Anterior cingulate cortex (tissue), 58 donors: ENCODE measurements at regions not wholly inside any gene's neighbourhood (a gene's known extent, or its start where the extent isn't known, plus 50 kb on each side); places are given as distances from the start of the nearest gene placed in this dataset.

Experiments used
- DNase-seq, 58 donors: peaks; one replicate each; lab custom pipeline; 2025; lab: John Stamatoyannopoulos, UW

GRCh38 chr18:34631093-34631966, 78.8 kb upstream of the DTNA start:
- DNase-seq: no peak

GRCh38 chr18:34632321-34632720, 77.8 kb upstream of the DTNA start:
- no peak for DNase-seq

- DNase-seq: no peak
These were observed 76.7 kb upstream of the DTNA start for GRCh38 chr18:34633368-34633767.

GRCh38 chr18:34637094-34637801, 72.8 kb upstream of the DTNA start:
- DNase-seq: no peak

- DNase-seq: no peak
These were observed 70.4 kb upstream of the DTNA start for GRCh38 chr18:34639687-34640086.

GRCh38 chr18:34640276-34640675, 69.8 kb upstream of the DTNA start:
- no peak for DNase-seq

GRCh38 chr18:34643989-34644388, 66.1 kb upstream of the DTNA start:
- no peak for DNase-seq

- no peak for DNase-seq
These were observed 62.8 kb upstream of the DTNA start for GRCh38 chr18:34647251-34647650.

GRCh38 chr18:34648269-34648985, 61.7 kb upstream of the DTNA start:
- no peak for DNase-seq

GRCh38 chr18:34649080-34649479, 61.0 kb upstream of the DTNA start:
- DNase-seq: no peak

GRCh38 chr18:34650121-34650545, 60.0 kb upstream of the DTNA start:
- DNase-seq: no peak

- DNase-seq: no peak
These were observed 58.3 kb upstream of the DTNA start for GRCh38 chr18:34651586-34652369.

- no peak for DNase-seq
These were observed 55.0 kb upstream of the DTNA start for GRCh38 chr18:34655131-34655530.

- no peak for DNase-seq
These were observed 52.1 kb upstream of the DTNA start for GRCh38 chr18:34657860-34658500.

- DNase-seq: peak in 52 of 58 donors; percentile 8 to 85 (median 49)
These were observed 50.2 kb upstream of the DTNA start for GRCh38 chr18:34659579-34660517.
